OCI-LY3 (cell line): ENCODE measurements at regions not wholly inside any gene's neighbourhood (a gene's known extent, or its start where the extent isn't known, plus 50 kb on each side); places are given as distances from the start of the nearest gene placed in this dataset.

Experiments
- EZH2phosphoT487 ChIP-seq: fragments of 200-600 bp; shearing (Covaris generic); IDR thresholded peaks from 2 replicates; pipeline ENCODE4 v1.6.1; 2018; ENCODE audit warnings: antibody characterized with exemption, mixed run types, low read depth
- TF ChIP-seq, protein P1 (sequence below): fragments of 200-600, 300-600 bp; sonication (generic); IDR thresholded peaks from 2 replicates; pipeline ENCODE4 v1.5.1; 2014; ENCODE audit warnings: antibody characterized with exemption, low read length, low read depth

DNA sequence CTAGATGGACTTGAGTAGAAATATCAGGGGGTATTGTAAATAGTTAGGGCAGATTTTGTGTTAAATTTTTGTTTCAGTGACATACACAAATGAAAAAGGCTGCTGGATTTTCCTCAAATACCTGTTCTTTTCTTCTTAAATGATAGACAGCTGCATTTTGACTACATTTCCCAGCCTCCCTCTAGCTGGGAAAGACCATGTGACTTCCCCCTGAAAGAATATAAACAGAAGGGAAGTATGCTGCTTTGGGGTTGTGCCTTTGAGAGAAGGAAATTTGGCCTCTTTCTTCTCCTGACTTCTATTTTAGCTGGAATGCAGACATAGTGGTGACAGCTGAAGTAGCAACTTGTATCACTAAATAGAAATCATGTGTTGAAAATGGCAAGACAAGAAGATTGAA is 476.1 kb upstream of the SYT1 start:
- TF ChIP-seq, protein P1, sequence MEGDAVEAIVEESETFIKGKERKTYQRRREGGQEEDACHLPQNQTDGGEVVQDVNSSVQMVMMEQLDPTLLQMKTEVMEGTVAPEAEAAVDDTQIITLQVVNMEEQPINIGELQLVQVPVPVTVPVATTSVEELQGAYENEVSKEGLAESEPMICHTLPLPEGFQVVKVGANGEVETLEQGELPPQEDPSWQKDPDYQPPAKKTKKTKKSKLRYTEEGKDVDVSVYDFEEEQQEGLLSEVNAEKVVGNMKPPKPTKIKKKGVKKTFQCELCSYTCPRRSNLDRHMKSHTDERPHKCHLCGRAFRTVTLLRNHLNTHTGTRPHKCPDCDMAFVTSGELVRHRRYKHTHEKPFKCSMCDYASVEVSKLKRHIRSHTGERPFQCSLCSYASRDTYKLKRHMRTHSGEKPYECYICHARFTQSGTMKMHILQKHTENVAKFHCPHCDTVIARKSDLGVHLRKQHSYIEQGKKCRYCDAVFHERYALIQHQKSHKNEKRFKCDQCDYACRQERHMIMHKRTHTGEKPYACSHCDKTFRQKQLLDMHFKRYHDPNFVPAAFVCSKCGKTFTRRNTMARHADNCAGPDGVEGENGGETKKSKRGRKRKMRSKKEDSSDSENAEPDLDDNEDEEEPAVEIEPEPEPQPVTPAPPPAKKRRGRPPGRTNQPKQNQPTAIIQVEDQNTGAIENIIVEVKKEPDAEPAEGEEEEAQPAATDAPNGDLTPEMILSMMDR: no peak
- TF ChIP-seq EZH2phosphoT487: no peak
